ENCODE measurements at regions not wholly inside any gene's neighbourhood (a gene's known extent, or its start where the extent isn't known, plus 50 kb on each side); places are given as distances from the start of the nearest gene placed in this dataset.

GRCh38 chr2:13596233-13596632 lies 879.5 kb downstream of the TRIB2 start:
- no peaks in the 10 kb centered on the region for H3K36me3 Mint-ChIP-seq
- H3K27ac Mint-ChIP-seq: no peak overlapping the region
- H3K9me3 Mint-ChIP-seq: peaks cover 3% of the 10 kb centered on the region
- H3K27me3 Mint-ChIP-seq: no peaks in the 10 kb centered on the region
- no peak for ATAC-seq
- no peak overlapping the region for H3K4me3 Mint-ChIP-seq
- H3K4me1 Mint-ChIP-seq: no peaks in the 10 kb centered on the region

- H3K9me3 Mint-ChIP-seq: peaks cover 3% of the 10 kb centered on the region
- H3K4me1 Mint-ChIP-seq: no peaks in the 10 kb centered on the region
- no peaks in the 10 kb centered on the region for H3K36me3 Mint-ChIP-seq
- H3K27me3 Mint-ChIP-seq: no peaks in the 10 kb centered on the region
- no peak overlapping the region for H3K27ac Mint-ChIP-seq
- H3K4me3 Mint-ChIP-seq: no peak overlapping the region
- ATAC-seq: no peak
These were observed 880.4 kb downstream of the TRIB2 start for GRCh38 chr2:13597176-13597575.

- no peaks in the 10 kb centered on the region for H3K27me3 Mint-ChIP-seq
- no peaks in the 10 kb centered on the region for H3K4me1 Mint-ChIP-seq
- no peak for ATAC-seq
- no peak overlapping the region for H3K27ac Mint-ChIP-seq
- H3K36me3 Mint-ChIP-seq: no peaks in the 10 kb centered on the region
- H3K9me3 Mint-ChIP-seq: peaks cover 3% of the 10 kb centered on the region
- H3K4me3 Mint-ChIP-seq: no peak overlapping the region
These were observed 884.8 kb downstream of the TRIB2 start for GRCh38 chr2:13601506-13601905.

- no peak overlapping the region for H3K4me3 Mint-ChIP-seq
- H3K9me3 Mint-ChIP-seq: peaks cover 6% of the 10 kb centered on the region
- H3K27me3 Mint-ChIP-seq: no peaks in the 10 kb centered on the region
- no peaks in the 10 kb centered on the region for H3K36me3 Mint-ChIP-seq
- no peak for ATAC-seq
- H3K27ac Mint-ChIP-seq: no peak overlapping the region
- no peaks in the 10 kb centered on the region for H3K4me1 Mint-ChIP-seq
These were observed 888.4 kb downstream of the TRIB2 start for GRCh38 chr2:13604951-13605661.

GRCh38 chr2:13607139-13607538 lies 890.4 kb downstream of the TRIB2 start:
- no peaks in the 10 kb centered on the region for H3K4me1 Mint-ChIP-seq
- H3K27ac Mint-ChIP-seq: no peak overlapping the region
- H3K9me3 Mint-ChIP-seq: peaks cover 3% of the 10 kb centered on the region
- ATAC-seq: no peak
- H3K4me3 Mint-ChIP-seq: no peak overlapping the region
- no peaks in the 10 kb centered on the region for H3K36me3 Mint-ChIP-seq
- H3K27me3 Mint-ChIP-seq: no peaks in the 10 kb centered on the region

GRCh38 chr2:13611939-13612338 lies 895.2 kb downstream of the TRIB2 start:
- H3K27ac Mint-ChIP-seq: no peak overlapping the region
- H3K36me3 Mint-ChIP-seq: no peaks in the 10 kb centered on the region
- H3K4me1 Mint-ChIP-seq: no peaks in the 10 kb centered on the region
- no peak overlapping the region for H3K4me3 Mint-ChIP-seq
- H3K27me3 Mint-ChIP-seq: no peaks in the 10 kb centered on the region
- ATAC-seq: no peak
- peaks cover 6% of the 10 kb centered on the region for H3K9me3 Mint-ChIP-seq

GRCh38 chr2:13616059-13616458 lies 899.3 kb downstream of the TRIB2 start:
- Mint-ChIP-seq H3K36me3 (no peaks in the 10 kb centered on the region), H3K4me3 (no peak overlapping the region), H3K4me1 (no peaks in the 10 kb centered on the region), H3K27ac (no peak overlapping the region), H3K27me3 (no peaks in the 10 kb centered on the region), H3K9me3 (peaks cover 3% of the 10 kb centered on the region)
- ATAC-seq: no peak

GRCh38 chr2:13616616-13617015 lies 899.9 kb downstream of the TRIB2 start:
- no peaks in the 10 kb centered on the region for H3K4me1 Mint-ChIP-seq
- ATAC-seq: no peak
- H3K4me3 Mint-ChIP-seq: no peak overlapping the region

GRCh38 chr2:13628122-13628521 lies 911.4 kb downstream of the TRIB2 start:
- Mint-ChIP-seq H3K27me3 (no peaks in the 10 kb centered on the region), H3K27ac (no peak overlapping the region), H3K4me1 (no peaks in the 10 kb centered on the region), H3K36me3 (no peaks in the 10 kb centered on the region), H3K9me3 (peaks cover 3% of the 10 kb centered on the region), H3K4me3 (no peak overlapping the region)
- ATAC-seq: no peak

More at GRCh38 chr2:13616616-13617015, 899.9 kb downstream of the TRIB2 start:
- Mint-ChIP-seq H3K27me3 (no peaks in the 10 kb centered on the region), H3K36me3 (no peaks in the 10 kb centered on the region), H3K9me3 (peaks cover 6% of the 10 kb centered on the region), H3K27ac (no peak overlapping the region)

- Mint-ChIP-seq H3K4me3 (no peak overlapping the region), H3K36me3 (no peaks in the 10 kb centered on the region), H3K27me3 (no peaks in the 10 kb centered on the region), H3K4me1 (no peaks in the 10 kb centered on the region), H3K9me3 (no peaks in the 10 kb centered on the region), H3K27ac (no peak overlapping the region)
- ATAC-seq: no peak
These were observed 921.4 kb downstream of the TRIB2 start for GRCh38 chr2:13638181-13638580.

- Mint-ChIP-seq H3K4me1 (no peaks in the 10 kb centered on the region), H3K27ac (no peak overlapping the region), H3K4me3 (no peak overlapping the region), H3K27me3 (no peaks in the 10 kb centered on the region), H3K36me3 (no peaks in the 10 kb centered on the region), H3K9me3 (peaks cover 12% of the 10 kb centered on the region)
- ATAC-seq: no peak
These were observed 933.2 kb downstream of the TRIB2 start for GRCh38 chr2:13649918-13650317.

GRCh38 chr2:13650586-13651180 lies 933.9 kb downstream of the TRIB2 start:
- Mint-ChIP-seq H3K4me3 (no peak overlapping the region), H3K27ac (no peak overlapping the region), H3K9me3 (peaks cover 12% of the 10 kb centered on the region), H3K36me3 (no peaks in the 10 kb centered on the region), H3K27me3 (no peaks in the 10 kb centered on the region), H3K4me1 (no peaks in the 10 kb centered on the region)
- no peak for ATAC-seq

GRCh38 chr2:13651684-13652131 lies 935.0 kb downstream of the TRIB2 start:
- H3K27ac Mint-ChIP-seq: no peak overlapping the region
- H3K4me1 Mint-ChIP-seq: no peaks in the 10 kb centered on the region

GRCh38 chr2:13652531-13653313 lies 936.0 kb downstream of the TRIB2 start:
- Mint-ChIP-seq H3K9me3 (peaks cover 12% of the 10 kb centered on the region), H3K4me1 (no peaks in the 10 kb centered on the region), H3K27ac (no peak overlapping the region), H3K27me3 (no peaks in the 10 kb centered on the region), H3K36me3 (no peaks in the 10 kb centered on the region), H3K4me3 (no peak overlapping the region)
- no peak for ATAC-seq

More at GRCh38 chr2:13651684-13652131, 935.0 kb downstream of the TRIB2 start:
- ATAC-seq: no peak
- H3K27me3 Mint-ChIP-seq: no peaks in the 10 kb centered on the region
- no peak overlapping the region for H3K4me3 Mint-ChIP-seq
- H3K36me3 Mint-ChIP-seq: no peaks in the 10 kb centered on the region
- peaks cover 12% of the 10 kb centered on the region for H3K9me3 Mint-ChIP-seq

GRCh38 chr2:13654416-13654815 lies 937.7 kb downstream of the TRIB2 start:
- Mint-ChIP-seq H3K36me3 (no peaks in the 10 kb centered on the region), H3K27me3 (no peaks in the 10 kb centered on the region), H3K9me3 (peaks cover 13% of the 10 kb centered on the region), H3K4me1 (no peaks in the 10 kb centered on the region), H3K4me3 (no peak overlapping the region), H3K27ac (no peak overlapping the region)
- ATAC-seq: no peak

Measured in stimulated activated memory B cell treated with anti-CD40 and anti-IgM and Interleukin-4, amounts not matched to agents 10 μg/mL and 1 μg/mL and 100 μg/mL, for 72 hours (primary cell).